OCI-LY3 (cell line): ENCODE measurements at regions not wholly inside any gene's neighbourhood (a gene's known extent, or its start where the extent isn't known, plus 50 kb on each side); places are given as distances from the start of the nearest gene placed in this dataset.

Experiments
- H2AFZ ChIP-seq: fragments of 200-600, 300-600 bp; shearing (Covaris generic); 2 replicates; pipeline ENCODE4 v1.6.0; 2014; ENCODE audit warnings: antibody characterized with exemption, low read depth, low read length
- H3K27ac ChIP-seq: fragments of 200-600, 300-600 bp; sonication (generic); 2 replicates; pipeline ENCODE4 v1.5.1; 2014; ENCODE audit warnings: mild to moderate bottlenecking, low read length, moderate library complexity, mixed read lengths
- H3K27me3 ChIP-seq: fragments of 200-600, 300-600 bp; sonication (generic); 2 replicates; pipeline ENCODE4 v1.6.1; 2014; ENCODE audit warnings: low read depth, low read length, mixed read lengths
- H3K36me3 ChIP-seq: fragments of 200-600, 300-600 bp; sonication (generic); replicated peaks from 2 replicates; pipeline ENCODE3; 2014; ENCODE audit warnings: low read depth, low read length, mixed read lengths
- H3K4me1 ChIP-seq: fragments of 300-600, 200-600 bp; sonication (generic); 2 replicates; pipeline ENCODE4 v1.6.1; 2014; ENCODE audit warnings: low read length, mixed read lengths
- H3K4me2 ChIP-seq: fragments of 200-600, 300-600 bp; sonication (generic); 2 replicates; pipeline ENCODE4 v1.6.1; 2014; ENCODE audit warnings: low read length, mixed read lengths
- H3K4me3 ChIP-seq: fragments of 300-600, 200-600 bp; sonication (generic); 2 replicates; pipeline ENCODE4 v1.5.1; 2014; ENCODE audit warnings: antibody characterized with exemption, mild to moderate bottlenecking, low read length, moderate library complexity
- H3K79me2 ChIP-seq: fragments of 300-600, 200-600 bp; shearing (Covaris generic); 2 replicates; pipeline ENCODE4 v1.6.1; 2014; ENCODE audit warnings: mild to moderate bottlenecking, low read length, mixed read lengths
- H3K9ac ChIP-seq: fragments of 300-600, 200-600 bp; shearing (Covaris generic); 2 replicates; pipeline ENCODE4 v1.6.0; 2014; ENCODE audit warnings: mild to moderate bottlenecking, low read length, moderate library complexity
- H3K9me3 ChIP-seq: fragments of 200-600, 300-600 bp; shearing (Covaris generic); 2 replicates; pipeline ENCODE4 v1.6.1; 2014; ENCODE audit warnings: low read length, mixed read lengths; ENCODE audit not compliant: insufficient read depth
- H4K20me1 ChIP-seq: fragments of 200-600, 300-600 bp; sonication (generic); 2 replicates; pipeline ENCODE4 v1.6.1; 2016; ENCODE audit warnings: low read length, mixed read lengths; ENCODE audit not compliant: insufficient read depth
- EZH2phosphoT487 ChIP-seq: fragments of 200-600 bp; shearing (Covaris generic); IDR thresholded peaks from 2 replicates; pipeline ENCODE4 v1.6.1; 2018; ENCODE audit warnings: antibody characterized with exemption, mixed run types, low read depth
- TF ChIP-seq, protein P1 (sequence below): fragments of 200-600, 300-600 bp; sonication (generic); IDR thresholded peaks from 2 replicates; pipeline ENCODE4 v1.5.1; 2014; ENCODE audit warnings: antibody characterized with exemption, low read length, low read depth

DNA sequence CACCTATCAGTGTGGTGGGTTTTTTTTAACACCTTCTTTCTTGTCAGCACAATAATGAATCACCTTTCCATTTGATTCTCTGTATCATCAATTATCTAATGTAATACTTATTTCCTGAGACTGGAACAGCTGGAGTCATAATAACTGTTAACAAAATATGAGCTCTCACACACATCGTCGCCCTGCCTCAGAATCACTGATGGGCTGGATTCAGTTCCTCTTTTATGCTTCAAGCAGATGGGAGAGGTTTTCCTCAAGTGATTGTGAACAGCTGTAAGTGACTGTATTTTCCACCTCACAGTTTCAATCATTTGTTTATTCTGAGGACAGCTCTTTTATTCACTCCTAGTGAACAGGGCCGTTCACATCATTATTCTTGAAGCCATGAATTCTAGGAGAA, 330.2 kb downstream of the DSC3 start:
- Histone ChIP-seq H3K4me3 (peak overlapping the region; percentile 56), H3K4me2 (peak overlapping the region; percentile 68), H3K36me3 (no peaks in the 10 kb centered on the region), H4K20me1 (no peaks in the 10 kb centered on the region), H3K79me2 (no peaks in the 10 kb centered on the region), H3K27me3 (no peaks in the 10 kb centered on the region), H3K9me3 (no peaks in the 10 kb centered on the region), H3K27ac (no peak overlapping the region), H3K9ac (no peak overlapping the region), H3K4me1 (peaks cover 13% of the 10 kb centered on the region), H2AFZ (no peak overlapping the region)
- TF ChIP-seq EZH2phosphoT487 = no peak
- TF ChIP-seq, protein P1, sequence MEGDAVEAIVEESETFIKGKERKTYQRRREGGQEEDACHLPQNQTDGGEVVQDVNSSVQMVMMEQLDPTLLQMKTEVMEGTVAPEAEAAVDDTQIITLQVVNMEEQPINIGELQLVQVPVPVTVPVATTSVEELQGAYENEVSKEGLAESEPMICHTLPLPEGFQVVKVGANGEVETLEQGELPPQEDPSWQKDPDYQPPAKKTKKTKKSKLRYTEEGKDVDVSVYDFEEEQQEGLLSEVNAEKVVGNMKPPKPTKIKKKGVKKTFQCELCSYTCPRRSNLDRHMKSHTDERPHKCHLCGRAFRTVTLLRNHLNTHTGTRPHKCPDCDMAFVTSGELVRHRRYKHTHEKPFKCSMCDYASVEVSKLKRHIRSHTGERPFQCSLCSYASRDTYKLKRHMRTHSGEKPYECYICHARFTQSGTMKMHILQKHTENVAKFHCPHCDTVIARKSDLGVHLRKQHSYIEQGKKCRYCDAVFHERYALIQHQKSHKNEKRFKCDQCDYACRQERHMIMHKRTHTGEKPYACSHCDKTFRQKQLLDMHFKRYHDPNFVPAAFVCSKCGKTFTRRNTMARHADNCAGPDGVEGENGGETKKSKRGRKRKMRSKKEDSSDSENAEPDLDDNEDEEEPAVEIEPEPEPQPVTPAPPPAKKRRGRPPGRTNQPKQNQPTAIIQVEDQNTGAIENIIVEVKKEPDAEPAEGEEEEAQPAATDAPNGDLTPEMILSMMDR = no peak

DNA sequence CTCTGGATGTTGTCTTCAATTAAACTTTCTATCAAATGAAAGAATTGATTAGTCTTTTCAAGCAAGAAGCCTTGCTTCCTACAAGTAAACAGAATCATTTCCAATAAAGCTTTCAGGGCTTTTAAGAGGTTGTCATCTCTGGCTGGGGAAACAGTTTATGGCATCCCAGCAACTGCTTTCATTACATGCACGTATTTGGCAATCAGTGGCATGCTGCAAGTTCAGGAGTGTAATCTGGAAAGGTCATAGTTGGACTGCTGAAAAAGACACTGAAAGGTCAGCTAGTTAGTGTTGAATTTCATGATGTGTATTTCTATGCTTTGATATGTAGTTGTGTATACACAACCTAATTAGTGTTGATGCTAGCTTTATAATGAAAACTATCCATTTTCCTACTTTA, 332.9 kb downstream of the DSC3 start:
- no peak overlapping the region for H3K4me2 ChIP-seq
- H3K4me3 ChIP-seq = no peak overlapping the region
- H3K9me3 ChIP-seq = no peaks in the 10 kb centered on the region
- no peaks in the 10 kb centered on the region for H3K27me3 ChIP-seq
- no peak overlapping the region for H3K9ac ChIP-seq
- TF ChIP-seq, protein P1 = no peak
- no peak for TF ChIP-seq EZH2phosphoT487
- H4K20me1 ChIP-seq = no peaks in the 10 kb centered on the region
- H3K4me1 ChIP-seq = peaks cover 13% of the 10 kb centered on the region
- H3K79me2 ChIP-seq = no peaks in the 10 kb centered on the region
- H2AFZ ChIP-seq = no peak overlapping the region
- H3K27ac ChIP-seq = no peak overlapping the region
- H3K36me3 ChIP-seq = no peaks in the 10 kb centered on the region

DNA sequence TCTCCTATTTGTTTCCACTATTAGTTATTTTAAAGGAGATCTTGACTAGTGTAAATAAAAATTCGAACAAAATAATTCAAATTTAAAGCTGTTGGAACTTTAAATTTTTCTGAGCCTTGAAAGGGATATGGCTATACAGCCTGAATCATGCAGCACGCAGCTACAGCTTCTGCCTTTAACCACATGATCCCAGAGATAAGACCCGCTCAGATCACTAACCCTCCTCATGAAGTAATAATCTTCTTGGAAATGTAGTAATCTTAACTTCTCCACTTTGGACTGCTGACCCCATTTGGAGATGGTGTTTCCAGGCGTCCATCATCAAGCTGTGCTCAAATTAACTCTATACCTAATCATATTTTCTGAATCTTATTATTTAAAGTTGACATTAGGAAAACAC, 336.6 kb downstream of the DSC3 start:
- Histone ChIP-seq H3K4me3 (no peak overlapping the region), H2AFZ (no peak overlapping the region)

DNA sequence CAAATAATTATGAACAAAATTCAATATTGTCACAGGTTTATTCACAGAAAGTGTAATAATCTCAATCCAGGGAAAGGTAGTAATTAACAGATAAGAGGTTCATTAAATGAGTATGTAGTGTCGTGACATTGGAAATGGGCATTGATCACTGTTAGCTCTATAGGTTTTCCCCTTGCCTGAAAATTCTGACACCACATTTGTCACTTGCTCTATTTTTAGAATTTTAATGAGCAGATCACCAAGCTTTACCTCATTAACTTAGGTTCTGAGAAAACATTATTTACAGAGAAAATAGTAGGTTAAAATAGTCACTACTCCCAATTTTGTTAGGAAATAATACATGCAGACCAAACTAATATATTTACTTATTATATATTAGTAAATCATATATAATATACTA, 344.0 kb downstream of the DSC3 start:
- H3K9ac ChIP-seq = no peak overlapping the region
- no peaks in the 10 kb centered on the region for H3K4me1 ChIP-seq
- TF ChIP-seq EZH2phosphoT487 = no peak
- TF ChIP-seq, protein P1 = no peak
- no peaks in the 10 kb centered on the region for H3K9me3 ChIP-seq
- H3K36me3 ChIP-seq = no peaks in the 10 kb centered on the region
- H3K27me3 ChIP-seq = no peaks in the 10 kb centered on the region
- no peak overlapping the region for H3K27ac ChIP-seq
- H3K79me2 ChIP-seq = no peaks in the 10 kb centered on the region
- H3K4me3 ChIP-seq = no peak overlapping the region
- H4K20me1 ChIP-seq = no peaks in the 10 kb centered on the region
- H3K4me2 ChIP-seq = no peak overlapping the region
- no peak overlapping the region for H2AFZ ChIP-seq

More for the DNA sequence above, 336.6 kb downstream of the DSC3 start:
- no peak for TF ChIP-seq EZH2phosphoT487
- TF ChIP-seq, protein P1 = no peak
- H3K27me3 ChIP-seq = no peaks in the 10 kb centered on the region
- no peak overlapping the region for H3K27ac ChIP-seq
- no peaks in the 10 kb centered on the region for H3K79me2 ChIP-seq
- no peaks in the 10 kb centered on the region for H3K36me3 ChIP-seq
- H3K4me1 ChIP-seq = no peaks in the 10 kb centered on the region
- no peaks in the 10 kb centered on the region for H4K20me1 ChIP-seq
- no peaks in the 10 kb centered on the region for H3K9me3 ChIP-seq
- H3K9ac ChIP-seq = no peak overlapping the region
- H3K4me2 ChIP-seq = no peak overlapping the region
